Activated T-helper 2 cell treated with anti-CD3 and anti-CD28 coated beads, Interferon-gamma antibody, Interleukin-2, Interleukin-4, amounts not matched to agents 10 μg/mL and 5 μg/mL and 100 μg/mL, durations not matched to agents 14 hours and 24 hours and 36 hours (primary cell): ENCODE measurements at regions not wholly inside any gene's neighbourhood (a gene's known extent, or its start where the extent isn't known, plus 50 kb on each side); places are given as distances from the start of the nearest gene placed in this dataset.
"Not testable (repeated sequence)": the region's sequence is repeated elsewhere in the genome, so short reads cannot be mapped to it uniquely, and the experiment has no call there.

Experiments used
- DNase-seq: peaks from one replicate; pipeline ENCODE4 v3.0.0; 2021; ENCODE audit warnings: low spot score
- H3K27ac Mint-ChIP-seq: one replicate; pipeline ENCODE4 v1.8.0; 2021; ENCODE audit warnings: mixed read lengths
- H3K27me3 Mint-ChIP-seq: one replicate; pipeline ENCODE4 v1.8.0; 2021; ENCODE audit warnings: low read depth, mixed read lengths
- H3K36me3 Mint-ChIP-seq: one replicate; pipeline ENCODE4 v1.8.0; 2021; ENCODE audit warnings: low read depth, mixed read lengths
- H3K4me1 Mint-ChIP-seq: one replicate; pipeline ENCODE4 v1.8.0; 2021; ENCODE audit warnings: low read depth, mixed read lengths
- H3K4me3 Mint-ChIP-seq: one replicate; pipeline ENCODE4 v1.8.0; 2021; ENCODE audit warnings: low read depth, mild to moderate bottlenecking, moderate library complexity, mixed read lengths
- H3K9me3 Mint-ChIP-seq: one replicate; pipeline ENCODE4 v1.8.0; 2021; ENCODE audit warnings: mixed read lengths
- intact Hi-C: fragments of 100-400 bp; cut with micrococcal nuclease; formaldehyde crosslinking; loops from one replicate; pipeline ENCODE4 v1.15.1; 2023

- Mint-ChIP-seq H3K27me3 (no peaks in the 10 kb centered on the region), H3K36me3 (no peaks in the 10 kb centered on the region), H3K4me3 (no peak overlapping the region), H3K27ac (no peak overlapping the region), H3K4me1 (no peaks in the 10 kb centered on the region), H3K9me3 (peaks cover 20% of the 10 kb centered on the region)
- DNase-seq = no peak
- intact Hi-C loops = no loop called here
These were observed 2425.1 kb upstream of the PCDH20 start for GRCh38 chr13:63840551-63841421.

GRCh38 chr13:63838366-63839110, 2422.9 kb upstream of the PCDH20 start:
- H3K4me1 Mint-ChIP-seq = no peaks in the 10 kb centered on the region

GRCh38 chr13:63837701-63838100, 2422.1 kb upstream of the PCDH20 start:
- H3K27me3 Mint-ChIP-seq, H3K4me3 Mint-ChIP-seq, H3K36me3 Mint-ChIP-seq, H3K4me1 Mint-ChIP-seq, intact Hi-C loops, H3K9me3 Mint-ChIP-seq, H3K27ac Mint-ChIP-seq, DNase-seq: not testable (repeated sequence)

More at GRCh38 chr13:63838366-63839110, 2422.9 kb upstream of the PCDH20 start:
- no peak overlapping the region for H3K4me3 Mint-ChIP-seq
- peaks cover 13% of the 10 kb centered on the region for H3K9me3 Mint-ChIP-seq
- intact Hi-C loops = no loop called here
- no peaks in the 10 kb centered on the region for H3K36me3 Mint-ChIP-seq
- H3K27me3 Mint-ChIP-seq = no peaks in the 10 kb centered on the region
- H3K27ac Mint-ChIP-seq = no peak overlapping the region
- DNase-seq = no peak

DNA sequence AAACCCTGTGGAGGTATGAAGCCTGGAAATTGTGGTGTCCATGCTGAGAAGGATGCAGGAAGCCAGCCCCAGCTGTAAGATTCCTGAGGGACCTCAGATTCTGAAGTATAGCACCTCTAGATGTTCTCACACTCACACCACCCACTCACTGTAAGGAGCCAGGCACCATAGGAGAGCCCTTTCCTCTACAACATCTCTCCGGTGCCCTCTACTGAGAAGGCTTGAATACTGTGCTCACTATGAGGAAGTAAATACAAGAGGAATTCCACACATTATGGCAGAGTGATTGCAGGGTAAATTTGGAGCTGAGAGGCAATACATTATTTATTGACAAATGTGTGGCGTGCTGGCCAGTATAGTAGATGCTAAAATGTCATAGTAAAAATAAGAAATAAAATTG, 2414.0 kb upstream of the PCDH20 start:
- H3K9me3 Mint-ChIP-seq, H3K4me3 Mint-ChIP-seq, H3K4me1 Mint-ChIP-seq, H3K27me3 Mint-ChIP-seq, H3K36me3 Mint-ChIP-seq, H3K27ac Mint-ChIP-seq, DNase-seq, intact Hi-C loops: not testable (repeated sequence)

DNA sequence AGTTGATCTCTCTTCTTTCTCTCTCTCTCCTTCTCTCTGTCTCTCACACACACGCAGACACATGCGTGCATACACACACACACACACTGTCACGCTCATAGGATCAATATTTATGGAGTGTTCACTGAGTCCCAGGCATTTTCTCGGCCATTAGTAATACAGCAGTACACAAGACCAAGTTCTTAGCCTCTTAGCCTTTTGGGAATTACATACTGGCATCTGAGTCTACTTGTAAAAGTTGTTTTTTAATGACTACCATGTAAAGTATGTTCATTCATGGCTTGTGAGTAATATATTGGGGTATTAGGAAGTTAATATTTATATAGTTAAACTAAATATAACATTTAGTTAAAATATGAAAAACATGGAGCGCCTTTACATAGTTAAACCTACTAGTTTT, 2406.1 kb upstream of the PCDH20 start:
- H3K36me3 Mint-ChIP-seq, H3K27ac Mint-ChIP-seq, H3K27me3 Mint-ChIP-seq, H3K4me1 Mint-ChIP-seq, DNase-seq, H3K4me3 Mint-ChIP-seq, intact Hi-C loops, H3K9me3 Mint-ChIP-seq: not testable (repeated sequence)

- Mint-ChIP-seq H3K4me3 (peak overlapping the region; percentile 11), H3K9me3 (peaks cover 36% of the 10 kb centered on the region)
- H3K4me1 Mint-ChIP-seq, H3K27me3 Mint-ChIP-seq, H3K36me3 Mint-ChIP-seq, H3K27ac Mint-ChIP-seq, DNase-seq, intact Hi-C loops: not testable (repeated sequence)
These were observed 2395.9 kb upstream of the PCDH20 start for GRCh38 chr13:63811428-63812004.

- H3K27me3 Mint-ChIP-seq, H3K4me1 Mint-ChIP-seq, H3K36me3 Mint-ChIP-seq, DNase-seq, H3K27ac Mint-ChIP-seq, H3K4me3 Mint-ChIP-seq, intact Hi-C loops: not testable (repeated sequence)
- H3K9me3 Mint-ChIP-seq = peaks cover 13% of the 10 kb centered on the region
These were observed 2375.5 kb upstream of the PCDH20 start for GRCh38 chr13:63791134-63791533.

- DNase-seq = no peak
- Mint-ChIP-seq H3K27me3 (no peaks in the 10 kb centered on the region), H3K4me3 (no peak overlapping the region), H3K4me1 (no peaks in the 10 kb centered on the region), H3K36me3 (no peaks in the 10 kb centered on the region), H3K9me3 (peaks cover 29% of the 10 kb centered on the region), H3K27ac (no peak overlapping the region)
- intact Hi-C loops = no loop called here
These were observed 2358.5 kb upstream of the PCDH20 start for GRCh38 chr13:63774133-63774532.

- H3K36me3 Mint-ChIP-seq = no peaks in the 10 kb centered on the region
- no peaks in the 10 kb centered on the region for H3K27me3 Mint-ChIP-seq
- no peak overlapping the region for H3K4me3 Mint-ChIP-seq
- no peak overlapping the region for H3K27ac Mint-ChIP-seq
- H3K9me3 Mint-ChIP-seq = peaks cover 25% of the 10 kb centered on the region
- H3K4me1 Mint-ChIP-seq = no peaks in the 10 kb centered on the region
- DNase-seq = no peak
- intact Hi-C loops = no loop called here
These were observed 2357.8 kb upstream of the PCDH20 start for GRCh38 chr13:63773476-63773875.

DNA sequence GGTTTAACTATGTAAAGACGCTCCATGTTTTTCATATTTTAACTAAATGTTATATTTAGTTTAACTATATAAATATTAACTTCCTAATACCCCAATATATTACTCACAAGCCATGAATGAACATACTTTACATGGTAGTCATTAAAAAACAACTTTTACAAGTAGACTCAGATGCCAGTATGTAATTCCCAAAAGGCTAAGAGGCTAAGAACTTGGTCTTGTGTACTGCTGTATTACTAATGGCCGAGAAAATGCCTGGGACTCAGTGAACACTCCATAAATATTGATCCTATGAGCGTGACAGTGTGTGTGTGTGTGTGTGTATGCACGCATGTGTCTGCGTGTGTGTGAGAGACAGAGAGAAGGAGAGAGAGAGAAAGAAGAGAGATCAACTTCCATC, 2342.0 kb upstream of the PCDH20 start:
- DNase-seq, intact Hi-C loops, H3K9me3 Mint-ChIP-seq, H3K27ac Mint-ChIP-seq, H3K4me1 Mint-ChIP-seq, H3K4me3 Mint-ChIP-seq, H3K36me3 Mint-ChIP-seq, H3K27me3 Mint-ChIP-seq: not testable (repeated sequence)

DNA sequence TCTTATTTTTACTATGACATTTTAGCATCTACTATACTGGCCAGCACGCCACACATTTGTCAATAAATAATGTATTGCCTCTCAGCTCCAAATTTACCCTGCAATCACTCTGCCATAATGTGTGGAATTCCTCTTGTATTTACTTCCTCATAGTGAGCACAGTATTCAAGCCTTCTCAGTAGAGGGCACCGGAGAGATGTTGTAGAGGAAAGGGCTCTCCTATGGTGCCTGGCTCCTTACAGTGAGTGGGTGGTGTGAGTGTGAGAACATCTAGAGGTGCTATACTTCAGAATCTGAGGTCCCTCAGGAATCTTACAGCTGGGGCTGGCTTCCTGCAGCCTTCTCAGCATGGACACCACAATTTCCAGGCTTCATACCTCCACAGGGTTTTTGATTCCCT, 2334.2 kb upstream of the PCDH20 start:
- H3K9me3 Mint-ChIP-seq, H3K27ac Mint-ChIP-seq, intact Hi-C loops, H3K36me3 Mint-ChIP-seq, DNase-seq, H3K4me1 Mint-ChIP-seq, H3K27me3 Mint-ChIP-seq, H3K4me3 Mint-ChIP-seq: not testable (repeated sequence)

- H3K27me3 Mint-ChIP-seq, DNase-seq, H3K36me3 Mint-ChIP-seq, intact Hi-C loops, H3K9me3 Mint-ChIP-seq, H3K4me1 Mint-ChIP-seq, H3K27ac Mint-ChIP-seq, H3K4me3 Mint-ChIP-seq: not testable (repeated sequence)
These were observed 2326.1 kb upstream of the PCDH20 start for GRCh38 chr13:63741814-63742101.
